ENCODE measurements at regions not wholly inside any gene's neighbourhood (a gene's known extent, or its start where the extent isn't known, plus 50 kb on each side); places are given as distances from the start of the nearest gene placed in this dataset.

- H3K27me3 ChIP-seq (ENCODE audit: control insufficient read depth, insufficient read depth, low read length) = no peaks in the 10 kb centered on the region
- no peak overlapping the region for H3K4me3 ChIP-seq (ENCODE audit: low read depth, low read length)
- peak; percentile 66 for DNase-seq (ENCODE audit: low read depth)
- TF ChIP-seq CTCF (IDR thresholded peaks at IDR 0.05; ENCODE audit: insufficient read depth, low read length, poor library complexity, severe bottlenecking) = no peak
- H3K36me3 ChIP-seq (ENCODE audit: control insufficient read depth, insufficient read depth, low read length) = no peaks in the 10 kb centered on the region
These were observed 425.2 kb downstream of the CD83 start for GRCh38 chr6:14542670-14543366.

GRCh38 chr6:14543971-14544585 is 426.5 kb downstream of the CD83 start:
- H3K36me3 ChIP-seq (ENCODE audit: control insufficient read depth, insufficient read depth, low read length) = no peaks in the 10 kb centered on the region
- no peaks in the 10 kb centered on the region for H3K27me3 ChIP-seq (ENCODE audit: control insufficient read depth, insufficient read depth, low read length)
- H3K4me3 ChIP-seq (ENCODE audit: low read depth, low read length) = no peak overlapping the region
- TF ChIP-seq CTCF (IDR thresholded peaks at IDR 0.05; ENCODE audit: insufficient read depth, low read length, poor library complexity, severe bottlenecking) = no peak
- DNase-seq (ENCODE audit: low read depth) = no peak

- DNase-seq (ENCODE audit: low read depth) = no peak
- no peak for TF ChIP-seq CTCF (IDR thresholded peaks at IDR 0.05; ENCODE audit: insufficient read depth, low read length, poor library complexity, severe bottlenecking)
- no peaks in the 10 kb centered on the region for H3K27me3 ChIP-seq (ENCODE audit: control insufficient read depth, insufficient read depth, low read length)
- H3K36me3 ChIP-seq (ENCODE audit: control insufficient read depth, insufficient read depth, low read length) = no peaks in the 10 kb centered on the region
- no peak overlapping the region for H3K4me3 ChIP-seq (ENCODE audit: low read depth, low read length)
These were observed 427.1 kb downstream of the CD83 start for GRCh38 chr6:14544666-14545065.

- Histone ChIP-seq H3K4me3 (ENCODE audit: low read depth, low read length) (no peak overlapping the region), H3K36me3 (ENCODE audit: control insufficient read depth, insufficient read depth, low read length) (no peaks in the 10 kb centered on the region), H3K27me3 (ENCODE audit: control insufficient read depth, insufficient read depth, low read length) (no peaks in the 10 kb centered on the region)
- TF ChIP-seq CTCF (IDR thresholded peaks at IDR 0.05; ENCODE audit: insufficient read depth, low read length, poor library complexity, severe bottlenecking) = no peak
- no peak for DNase-seq (ENCODE audit: low read depth)
These were observed 427.9 kb downstream of the CD83 start for GRCh38 chr6:14545496-14545895.

- DNase-seq (ENCODE audit: low read depth) = no peak
- TF ChIP-seq CTCF (IDR thresholded peaks at IDR 0.05; ENCODE audit: insufficient read depth, low read length, poor library complexity, severe bottlenecking) = no peak
- Histone ChIP-seq H3K36me3 (ENCODE audit: control insufficient read depth, insufficient read depth, low read length) (no peaks in the 10 kb centered on the region), H3K27me3 (ENCODE audit: control insufficient read depth, insufficient read depth, low read length) (no peaks in the 10 kb centered on the region), H3K4me3 (ENCODE audit: low read depth, low read length) (no peak overlapping the region)
These were observed 428.5 kb downstream of the CD83 start for GRCh38 chr6:14546036-14546435.
